ENCODE measurements at regions not wholly inside any gene's neighbourhood (a gene's known extent, or its start where the extent isn't known, plus 50 kb on each side); places are given as distances from the start of the nearest gene placed in this dataset.

DNA sequence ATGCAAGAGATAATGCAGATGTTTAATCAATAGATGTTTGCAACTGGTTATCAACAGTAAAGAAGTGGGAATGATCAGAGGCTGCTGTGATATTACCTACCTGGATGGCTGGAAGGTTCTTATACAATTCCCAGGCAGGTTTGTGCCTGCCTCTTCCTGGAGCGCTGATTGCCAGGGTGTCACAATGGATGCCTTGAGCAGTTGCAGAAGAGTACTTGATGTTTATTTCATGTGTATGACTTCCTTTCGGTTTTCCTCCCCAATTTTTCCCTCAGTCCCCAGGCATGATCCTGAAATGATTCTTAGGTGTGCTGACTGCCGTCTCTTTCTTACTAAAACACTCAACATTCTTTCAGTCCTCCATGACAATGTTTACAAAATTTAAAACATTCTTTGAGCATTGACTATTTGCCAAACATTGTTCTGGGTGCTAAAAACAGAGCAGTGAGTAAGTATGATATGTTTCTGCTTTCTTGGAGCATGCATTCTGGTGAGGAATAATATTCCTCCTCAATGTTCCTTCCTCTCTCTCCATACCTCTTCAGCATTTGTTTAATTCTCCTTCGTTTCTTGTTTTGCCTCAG is 416.6 kb upstream of the TRIB2 start:
- 97 to 100% methylated on average over 1 to 4 of the region's 4 CpGs for WGBS, 2 experiments (ENCODE audit: insufficient coverage in 1 of 2, insufficient read length in 1 of 2)
- Mint-ChIP-seq H3K9me3 (no peaks in the 10 kb centered on the region), H3K27me3 (ENCODE audit: insufficient read depth) (no peaks in the 10 kb centered on the region), H3K27ac (no peak overlapping the region), H3K36me3 (ENCODE audit: low read depth) (no peaks in the 10 kb centered on the region), H3K4me3 (no peak overlapping the region), H3K4me1 (peaks cover 17% of the 10 kb centered on the region)
- no peak overlapping the region for H3K27ac ChIP-seq (ENCODE audit: low read depth, low read length)
- no peaks in the 10 kb centered on the region for H3K36me3 ChIP-seq (ENCODE audit: control insufficient read depth, insufficient read depth, low read length)
- TF ChIP-seq, protein P1, sequence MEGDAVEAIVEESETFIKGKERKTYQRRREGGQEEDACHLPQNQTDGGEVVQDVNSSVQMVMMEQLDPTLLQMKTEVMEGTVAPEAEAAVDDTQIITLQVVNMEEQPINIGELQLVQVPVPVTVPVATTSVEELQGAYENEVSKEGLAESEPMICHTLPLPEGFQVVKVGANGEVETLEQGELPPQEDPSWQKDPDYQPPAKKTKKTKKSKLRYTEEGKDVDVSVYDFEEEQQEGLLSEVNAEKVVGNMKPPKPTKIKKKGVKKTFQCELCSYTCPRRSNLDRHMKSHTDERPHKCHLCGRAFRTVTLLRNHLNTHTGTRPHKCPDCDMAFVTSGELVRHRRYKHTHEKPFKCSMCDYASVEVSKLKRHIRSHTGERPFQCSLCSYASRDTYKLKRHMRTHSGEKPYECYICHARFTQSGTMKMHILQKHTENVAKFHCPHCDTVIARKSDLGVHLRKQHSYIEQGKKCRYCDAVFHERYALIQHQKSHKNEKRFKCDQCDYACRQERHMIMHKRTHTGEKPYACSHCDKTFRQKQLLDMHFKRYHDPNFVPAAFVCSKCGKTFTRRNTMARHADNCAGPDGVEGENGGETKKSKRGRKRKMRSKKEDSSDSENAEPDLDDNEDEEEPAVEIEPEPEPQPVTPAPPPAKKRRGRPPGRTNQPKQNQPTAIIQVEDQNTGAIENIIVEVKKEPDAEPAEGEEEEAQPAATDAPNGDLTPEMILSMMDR (conservative IDR thresholded peaks at IDR 0.05): no peak
- no peak overlapping the region for H3K9ac ChIP-seq (ENCODE audit: extremely low read depth, low read length, poor library complexity, severe bottlenecking)
- no peaks in the 10 kb centered on the region for H3K27me3 ChIP-seq (ENCODE audit: control insufficient read depth, insufficient read depth, low read length, poor library complexity, severe bottlenecking)
- no peak for DNase-seq
- H3K9me3 ChIP-seq (ENCODE audit: control insufficient read depth, low read length): no peaks in the 10 kb centered on the region
- no peak overlapping the region for H3K4me3 ChIP-seq (ENCODE audit: low read length)
- H3K4me1 ChIP-seq (ENCODE audit: control insufficient read depth, insufficient read depth, low read length): peaks cover 4% of the 10 kb centered on the region

DNA sequence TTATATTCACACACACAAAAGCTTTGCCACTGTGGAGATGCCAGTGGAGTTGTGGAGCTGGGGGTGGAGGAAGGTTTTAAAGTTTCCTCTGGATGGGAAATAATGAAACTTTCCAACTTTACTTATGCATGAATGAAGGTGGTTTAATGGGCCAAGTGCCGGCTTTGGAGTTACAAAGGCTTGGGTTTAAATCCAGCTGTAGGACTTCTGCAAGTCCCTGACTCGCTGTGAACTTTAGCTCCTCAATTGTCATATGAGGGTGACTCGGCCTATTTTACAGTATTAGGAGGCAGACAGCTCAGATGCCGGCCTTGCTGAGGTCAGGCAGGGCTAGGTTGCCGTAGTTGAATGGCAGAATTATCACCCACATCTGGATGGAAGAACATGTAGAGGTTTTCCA is 415.8 kb upstream of the TRIB2 start:
- no peaks in the 10 kb centered on the region for H3K27me3 Mint-ChIP-seq (ENCODE audit: insufficient read depth)
- Histone ChIP-seq H3K27me3 (ENCODE audit: control insufficient read depth, insufficient read depth, low read length, poor library complexity, severe bottlenecking) (no peaks in the 10 kb centered on the region), H3K4me3 (ENCODE audit: low read length) (no peak overlapping the region), H3K27ac (ENCODE audit: low read depth, low read length) (no peak overlapping the region), H3K9me3 (ENCODE audit: control insufficient read depth, low read length) (no peaks in the 10 kb centered on the region), H3K4me1 (ENCODE audit: control insufficient read depth, insufficient read depth, low read length) (peaks cover 4% of the 10 kb centered on the region), H3K9ac (ENCODE audit: extremely low read depth, low read length, poor library complexity, severe bottlenecking) (no peak overlapping the region), H3K36me3 (ENCODE audit: control insufficient read depth, insufficient read depth, low read length) (no peaks in the 10 kb centered on the region)
- no peak overlapping the region for H3K4me3 Mint-ChIP-seq
- H3K36me3 Mint-ChIP-seq (ENCODE audit: low read depth): no peaks in the 10 kb centered on the region
- H3K4me1 Mint-ChIP-seq: peaks cover 17% of the 10 kb centered on the region
- no peak for DNase-seq
- no peak overlapping the region for H3K27ac Mint-ChIP-seq
- TF ChIP-seq, protein P1 (conservative IDR thresholded peaks at IDR 0.05): no peak
- H3K9me3 Mint-ChIP-seq: no peaks in the 10 kb centered on the region
- WGBS, 2 experiments (ENCODE audit: insufficient coverage in 1 of 2, insufficient read length in 1 of 2): 91 to 94% methylated on average over 5 of the region's 5 CpGs

DNA sequence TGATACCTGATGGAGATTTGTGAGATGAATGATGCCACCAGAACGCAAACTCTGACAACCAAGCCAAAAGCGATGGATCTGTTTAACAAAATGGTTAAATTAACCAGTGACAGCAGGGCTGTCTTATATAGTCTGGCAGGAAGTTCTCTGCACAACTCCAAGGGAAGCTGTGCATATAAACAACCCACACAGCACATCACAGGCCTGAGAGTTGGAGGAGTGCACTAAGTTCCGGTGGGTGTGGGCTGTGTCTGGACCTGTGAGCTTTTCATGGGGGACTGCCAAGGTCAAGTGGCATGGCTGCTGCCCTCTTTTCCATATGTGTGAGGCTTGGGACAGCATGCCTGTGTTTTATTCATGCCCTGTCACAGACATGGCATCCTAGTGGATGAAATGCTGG is 414.6 kb upstream of the TRIB2 start:
- Mint-ChIP-seq H3K4me1 (peaks cover 17% of the 10 kb centered on the region), H3K27ac (no peak overlapping the region), H3K36me3 (ENCODE audit: low read depth) (no peaks in the 10 kb centered on the region), H3K4me3 (no peak overlapping the region), H3K9me3 (no peaks in the 10 kb centered on the region), H3K27me3 (ENCODE audit: insufficient read depth) (no peaks in the 10 kb centered on the region)
- WGBS, 2 experiments (ENCODE audit: insufficient coverage in 1 of 2, insufficient read length in 1 of 2): 97 to 100% methylated on average over 1 to 3 of the region's 3 CpGs
- H3K36me3 ChIP-seq (ENCODE audit: control insufficient read depth, insufficient read depth, low read length): no peaks in the 10 kb centered on the region
- peaks cover 4% of the 10 kb centered on the region for H3K4me1 ChIP-seq (ENCODE audit: control insufficient read depth, insufficient read depth, low read length)
- no peaks in the 10 kb centered on the region for H3K27me3 ChIP-seq (ENCODE audit: control insufficient read depth, insufficient read depth, low read length, poor library complexity, severe bottlenecking)
- TF ChIP-seq, protein P1 (conservative IDR thresholded peaks at IDR 0.05): no peak
- H3K27ac ChIP-seq (ENCODE audit: low read depth, low read length): no peak overlapping the region
- H3K9me3 ChIP-seq (ENCODE audit: control insufficient read depth, low read length): peaks cover 5% of the 10 kb centered on the region
- no peak overlapping the region for H3K9ac ChIP-seq (ENCODE audit: extremely low read depth, low read length, poor library complexity, severe bottlenecking)
- H3K4me3 ChIP-seq (ENCODE audit: low read length): no peak overlapping the region
- no peak for DNase-seq

All from endodermal cell (in vitro differentiated cells).